LNCaP clone FGC (cell line): ENCODE measurements at regions not wholly inside any gene's neighbourhood (a gene's known extent, or its start where the extent isn't known, plus 50 kb on each side); places are given as distances from the start of the nearest gene placed in this dataset.
A peak's percentile ranks its signal among the peaks of the same experiment; 100 is the strongest.

Experiments
- DNase-seq: peaks from one replicate; pipeline ENCODE4 v3.0.0-alpha.2; 2011; ENCODE audit warnings: low read depth
- H3K4me3 ChIP-seq: 2 replicates; pipeline ENCODE4 v1.5.1; 2011; ENCODE audit warnings: mild to moderate bottlenecking, low read depth, low read length, control low read depth
- CTCF ChIP-seq: IDR thresholded peaks from 2 replicates; pipeline ENCODE4 v1.5.1; 2012; ENCODE audit warnings: mild to moderate bottlenecking; ENCODE audit not compliant: control insufficient read depth, insufficient read depth; ENCODE audit errors: extremely low read depth

DNA sequence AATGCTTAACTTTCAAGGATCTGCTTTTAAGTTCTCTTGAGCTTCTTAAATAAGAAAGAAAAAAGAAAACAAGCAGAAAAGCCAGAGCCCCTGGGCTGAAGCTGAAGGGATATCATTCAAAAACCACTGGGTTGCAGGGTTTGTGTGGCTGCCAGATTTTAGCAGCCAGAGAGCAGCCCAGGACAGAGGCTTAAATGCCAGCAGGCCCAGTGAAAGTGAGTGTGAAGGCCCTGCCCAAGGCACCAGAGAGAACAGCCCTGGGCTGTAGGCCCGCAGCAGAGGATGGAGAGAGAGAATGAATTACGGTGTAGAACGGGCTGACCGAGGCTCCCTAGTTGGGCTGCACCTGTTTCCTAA is 106.3 kb upstream of the BOC start:
- H3K4me3 ChIP-seq: no peak overlapping the region
- no peak for DNase-seq
- TF ChIP-seq CTCF: no peak

- H3K4me3 ChIP-seq: no peak overlapping the region
- no peak for TF ChIP-seq CTCF
- DNase-seq: no peak
Measured at GRCh38 chr3:113105966-113106660, 105.2 kb upstream of the BOC start.

DNA sequence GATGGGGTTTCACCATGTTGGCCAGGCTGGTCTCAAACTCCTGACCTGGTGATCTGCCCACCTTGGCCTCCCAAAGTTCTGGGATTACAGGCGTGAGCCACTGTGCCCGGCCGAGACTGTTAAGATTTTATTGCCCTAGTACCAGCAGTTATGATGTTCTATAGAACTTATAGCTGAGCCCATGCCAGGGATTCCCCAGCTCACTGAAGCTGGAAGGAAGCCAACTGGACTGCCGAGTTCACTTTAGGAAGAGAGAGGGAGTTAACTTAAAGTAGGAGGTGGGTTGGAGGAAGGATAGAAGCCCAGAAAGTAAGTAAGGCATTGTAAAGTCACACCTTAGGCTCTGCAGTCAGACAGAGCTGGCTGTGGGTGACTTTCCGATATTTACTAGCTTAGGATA is 101.1 kb upstream of the BOC start:
- TF ChIP-seq CTCF: no peak
- peak; percentile 53 for DNase-seq
- no peak overlapping the region for H3K4me3 ChIP-seq

GRCh38 chr3:113111011-113111707 is 100.2 kb upstream of the BOC start:
- H3K4me3 ChIP-seq: no peak overlapping the region
- DNase-seq: no peak
- no peak for TF ChIP-seq CTCF

GRCh38 chr3:113113361-113113760 is 98.0 kb upstream of the BOC start:
- no peak for DNase-seq
- no peak for TF ChIP-seq CTCF
- H3K4me3 ChIP-seq: no peak overlapping the region

DNA sequence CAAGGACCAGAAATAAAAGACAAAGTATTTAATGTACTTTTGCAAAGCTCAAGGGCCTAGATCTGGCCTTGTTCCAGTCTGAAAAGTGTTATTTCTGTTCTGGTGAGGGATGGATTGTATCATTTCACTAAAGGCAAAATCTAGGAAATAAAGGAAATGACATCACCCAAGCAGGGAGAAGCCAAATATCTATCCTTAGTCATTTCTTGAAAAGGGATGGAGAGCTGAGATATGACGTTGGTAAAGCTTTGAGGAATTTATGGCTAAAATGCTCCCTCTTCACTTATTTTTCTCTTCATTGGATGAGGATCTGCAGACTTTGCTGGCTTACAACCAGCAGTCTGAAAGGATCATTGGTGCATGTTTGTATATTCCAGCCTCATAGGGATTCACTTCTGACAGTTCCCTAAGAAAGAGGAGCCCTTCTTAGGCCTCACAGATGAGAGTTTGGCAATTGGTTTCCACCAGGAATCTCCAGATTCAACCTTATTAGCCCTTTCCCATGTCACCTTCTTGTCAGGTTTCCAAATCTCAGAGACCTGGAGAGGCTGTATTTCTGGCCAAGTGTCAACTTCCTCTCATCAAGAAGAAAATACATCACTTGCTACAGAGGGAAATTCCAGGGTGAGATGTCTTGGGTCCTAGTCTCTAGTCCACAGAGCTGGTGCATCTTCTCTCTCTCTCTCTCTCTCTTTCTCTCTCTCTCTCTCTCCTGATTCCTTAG is 93.7 kb upstream of the BOC start:
- no peak overlapping the region for H3K4me3 ChIP-seq
- DNase-seq: no peak
- no peak for TF ChIP-seq CTCF
